ENCODE measurements at regions not wholly inside any gene's neighbourhood (a gene's known extent, or its start where the extent isn't known, plus 50 kb on each side); places are given as distances from the start of the nearest gene placed in this dataset.

DNA sequence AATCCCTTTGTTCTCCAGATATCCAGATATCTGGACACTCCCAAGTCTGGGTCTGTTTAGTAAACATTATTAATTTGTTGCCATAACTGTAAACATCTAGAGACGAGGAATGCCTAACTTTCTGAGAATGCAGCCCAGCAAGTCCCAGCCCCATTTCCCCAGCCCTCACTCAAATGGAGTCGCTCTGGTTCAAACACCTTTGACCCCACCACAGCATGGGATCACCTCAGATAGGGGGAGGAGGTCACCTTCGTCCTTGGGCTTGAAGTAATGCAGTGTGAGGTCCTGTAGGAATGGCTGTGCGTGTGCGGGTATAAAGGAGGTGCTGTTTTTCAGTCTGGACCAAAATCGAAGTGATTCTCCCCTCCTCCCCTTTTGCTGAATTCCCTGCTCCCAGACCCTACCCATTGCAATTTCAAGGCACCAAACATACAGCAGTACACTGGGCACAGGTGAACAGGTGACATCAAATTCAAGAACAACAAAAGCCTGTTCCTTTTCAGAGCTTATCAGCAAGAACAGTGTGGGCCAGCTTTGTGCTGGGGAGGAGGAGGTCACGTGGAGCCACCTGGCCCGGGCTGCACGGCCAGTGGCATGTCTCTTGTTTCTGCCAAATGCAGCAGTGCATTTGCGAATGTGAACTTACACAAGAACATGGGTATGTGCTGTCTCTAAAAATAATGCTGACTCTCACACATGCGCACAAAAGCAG is 57.5 kb upstream of the TRPM1 start:
- TF ChIP-seq, protein P1, sequence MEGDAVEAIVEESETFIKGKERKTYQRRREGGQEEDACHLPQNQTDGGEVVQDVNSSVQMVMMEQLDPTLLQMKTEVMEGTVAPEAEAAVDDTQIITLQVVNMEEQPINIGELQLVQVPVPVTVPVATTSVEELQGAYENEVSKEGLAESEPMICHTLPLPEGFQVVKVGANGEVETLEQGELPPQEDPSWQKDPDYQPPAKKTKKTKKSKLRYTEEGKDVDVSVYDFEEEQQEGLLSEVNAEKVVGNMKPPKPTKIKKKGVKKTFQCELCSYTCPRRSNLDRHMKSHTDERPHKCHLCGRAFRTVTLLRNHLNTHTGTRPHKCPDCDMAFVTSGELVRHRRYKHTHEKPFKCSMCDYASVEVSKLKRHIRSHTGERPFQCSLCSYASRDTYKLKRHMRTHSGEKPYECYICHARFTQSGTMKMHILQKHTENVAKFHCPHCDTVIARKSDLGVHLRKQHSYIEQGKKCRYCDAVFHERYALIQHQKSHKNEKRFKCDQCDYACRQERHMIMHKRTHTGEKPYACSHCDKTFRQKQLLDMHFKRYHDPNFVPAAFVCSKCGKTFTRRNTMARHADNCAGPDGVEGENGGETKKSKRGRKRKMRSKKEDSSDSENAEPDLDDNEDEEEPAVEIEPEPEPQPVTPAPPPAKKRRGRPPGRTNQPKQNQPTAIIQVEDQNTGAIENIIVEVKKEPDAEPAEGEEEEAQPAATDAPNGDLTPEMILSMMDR (IDR thresholded peaks at IDR 0.05), result no peak
- TF ChIP-seq POLR2A (IDR thresholded peaks at IDR 0.05), result no peak
